ENCODE measurements at regions not wholly inside any gene's neighbourhood (a gene's known extent, or its start where the extent isn't known, plus 50 kb on each side); places are given as distances from the start of the nearest gene placed in this dataset.

DNA sequence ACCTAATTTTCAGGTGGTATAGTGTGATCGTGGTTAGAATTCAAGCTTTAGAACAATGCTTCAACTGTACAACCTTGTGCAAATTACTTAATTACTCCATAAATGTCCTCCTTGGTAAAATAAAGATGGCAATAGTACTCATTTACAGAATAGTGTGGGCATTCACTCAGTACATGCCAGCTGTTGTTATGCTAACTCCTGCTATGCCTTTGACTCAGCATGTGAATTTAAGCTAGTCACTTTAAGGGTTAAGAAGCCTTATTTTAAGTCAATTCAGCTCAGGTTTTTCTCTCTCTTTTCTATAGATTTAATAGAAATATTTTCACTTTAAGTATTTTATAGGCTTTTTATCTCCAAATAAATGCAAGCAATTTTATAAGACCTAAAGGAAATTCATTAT lies 335.6 kb upstream of the ITGA1 start:
- no peaks in the 10 kb centered on the region for H3K9me2 ChIP-seq (replicated peaks; ENCODE audit: insufficient read depth, low read length)
- no peak overlapping the region for H3K4me3 ChIP-seq (ENCODE audit: low read length)
- H3F3A ChIP-seq (ENCODE audit: insufficient read depth, low read length), result no peaks in the 10 kb centered on the region
- no peak overlapping the region for H3K9ac ChIP-seq (ENCODE audit: low read length)
- no peak overlapping the region for H2AFZ ChIP-seq (ENCODE audit: low read length)
- no peaks in the 10 kb centered on the region for H3K79me2 ChIP-seq (ENCODE audit: low read length)
- H4K20me1 ChIP-seq (ENCODE audit: insufficient read depth, low read length), result no peaks in the 10 kb centered on the region
- H3K4me2 ChIP-seq (ENCODE audit: low read depth, low read length), result no peak overlapping the region
- H3K4me1 ChIP-seq (ENCODE audit: low read length), result no peaks in the 10 kb centered on the region
- H3K27ac ChIP-seq (ENCODE audit: low read length), result no peak overlapping the region
- TF ChIP-seq, protein P1, sequence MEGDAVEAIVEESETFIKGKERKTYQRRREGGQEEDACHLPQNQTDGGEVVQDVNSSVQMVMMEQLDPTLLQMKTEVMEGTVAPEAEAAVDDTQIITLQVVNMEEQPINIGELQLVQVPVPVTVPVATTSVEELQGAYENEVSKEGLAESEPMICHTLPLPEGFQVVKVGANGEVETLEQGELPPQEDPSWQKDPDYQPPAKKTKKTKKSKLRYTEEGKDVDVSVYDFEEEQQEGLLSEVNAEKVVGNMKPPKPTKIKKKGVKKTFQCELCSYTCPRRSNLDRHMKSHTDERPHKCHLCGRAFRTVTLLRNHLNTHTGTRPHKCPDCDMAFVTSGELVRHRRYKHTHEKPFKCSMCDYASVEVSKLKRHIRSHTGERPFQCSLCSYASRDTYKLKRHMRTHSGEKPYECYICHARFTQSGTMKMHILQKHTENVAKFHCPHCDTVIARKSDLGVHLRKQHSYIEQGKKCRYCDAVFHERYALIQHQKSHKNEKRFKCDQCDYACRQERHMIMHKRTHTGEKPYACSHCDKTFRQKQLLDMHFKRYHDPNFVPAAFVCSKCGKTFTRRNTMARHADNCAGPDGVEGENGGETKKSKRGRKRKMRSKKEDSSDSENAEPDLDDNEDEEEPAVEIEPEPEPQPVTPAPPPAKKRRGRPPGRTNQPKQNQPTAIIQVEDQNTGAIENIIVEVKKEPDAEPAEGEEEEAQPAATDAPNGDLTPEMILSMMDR (IDR thresholded peaks at IDR 0.05; ENCODE audit: low read length), result no peak
- TF ChIP-seq EZH2phosphoT487 (IDR thresholded peaks at IDR 0.05; ENCODE audit: low read length), result no peak
- TF ChIP-seq EZH2 (optimal IDR thresholded peaks at IDR 0.05; ENCODE audit: low read depth, low read length), result no peak
- no peaks in the 10 kb centered on the region for H3K27me3 ChIP-seq (replicated peaks; ENCODE audit: insufficient read depth, low read length)
- no peaks in the 10 kb centered on the region for H3K36me3 ChIP-seq (replicated peaks; ENCODE audit: insufficient read depth, low read length)
- DNase-seq, result no peak
- H3K9me3 ChIP-seq (replicated peaks; ENCODE audit: insufficient read depth, low read length), result no peaks in the 10 kb centered on the region

DNA sequence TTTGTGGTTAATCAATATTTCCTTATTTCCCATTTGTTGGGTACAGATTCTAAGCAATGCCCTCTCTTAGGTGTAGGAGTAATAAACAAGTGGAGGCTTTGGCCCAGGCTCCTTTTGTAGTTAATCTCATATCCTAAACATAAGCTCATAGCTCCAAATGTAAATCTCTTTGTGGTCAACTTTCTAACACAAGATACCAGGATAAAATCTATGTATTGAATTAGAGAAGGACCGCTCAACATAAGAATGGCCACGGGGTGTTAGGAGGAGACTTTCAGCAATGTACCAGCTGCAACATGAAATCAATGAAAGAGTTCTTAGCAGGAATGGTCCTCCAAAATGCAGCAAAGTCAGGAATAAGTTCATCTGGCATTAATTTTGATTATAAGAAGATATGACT lies 334.5 kb upstream of the ITGA1 start:
- no peak for TF ChIP-seq EZH2 (optimal IDR thresholded peaks at IDR 0.05; ENCODE audit: low read depth, low read length)
- TF ChIP-seq EZH2phosphoT487 (IDR thresholded peaks at IDR 0.05; ENCODE audit: low read length), result no peak
- TF ChIP-seq, protein P1 (IDR thresholded peaks at IDR 0.05; ENCODE audit: low read length), result no peak
- H2AFZ ChIP-seq (ENCODE audit: low read length), result no peak overlapping the region
- no peaks in the 10 kb centered on the region for H3K36me3 ChIP-seq (replicated peaks; ENCODE audit: insufficient read depth, low read length)
- H3K27me3 ChIP-seq (replicated peaks; ENCODE audit: insufficient read depth, low read length), result no peaks in the 10 kb centered on the region
- no peaks in the 10 kb centered on the region for H3F3A ChIP-seq (ENCODE audit: insufficient read depth, low read length)
- no peaks in the 10 kb centered on the region for H3K4me1 ChIP-seq (ENCODE audit: low read length)
- H3K9me3 ChIP-seq (replicated peaks; ENCODE audit: insufficient read depth, low read length), result no peaks in the 10 kb centered on the region
- H3K4me3 ChIP-seq (ENCODE audit: low read length), result no peak overlapping the region
- H3K4me2 ChIP-seq (ENCODE audit: low read depth, low read length), result no peak overlapping the region
- H4K20me1 ChIP-seq (ENCODE audit: insufficient read depth, low read length), result no peaks in the 10 kb centered on the region
- H3K9ac ChIP-seq (ENCODE audit: low read length), result no peak overlapping the region
- H3K27ac ChIP-seq (ENCODE audit: low read length), result no peak overlapping the region
- H3K79me2 ChIP-seq (ENCODE audit: low read length), result no peaks in the 10 kb centered on the region
- no peak for DNase-seq
- no peaks in the 10 kb centered on the region for H3K9me2 ChIP-seq (replicated peaks; ENCODE audit: insufficient read depth, low read length)

DNA sequence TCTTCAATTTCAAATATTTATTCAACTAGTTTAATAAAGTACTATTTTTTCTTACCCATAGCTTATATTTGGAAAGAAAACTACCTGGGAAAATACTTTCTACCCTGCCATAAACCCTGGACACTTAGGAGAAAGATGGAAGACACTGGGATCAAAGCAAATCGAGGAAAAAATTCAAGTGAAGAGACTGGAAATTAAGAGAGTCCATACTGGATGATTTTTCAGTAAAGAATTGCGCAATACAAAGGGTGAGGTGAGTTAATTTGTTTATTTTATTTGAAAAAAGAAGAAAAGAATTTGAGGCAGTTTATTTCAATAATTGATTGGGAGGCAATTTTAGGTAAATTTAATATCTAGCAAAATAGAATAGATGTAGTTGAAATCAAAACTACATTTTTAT lies 331.8 kb upstream of the ITGA1 start:
- Histone ChIP-seq H2AFZ (ENCODE audit: low read length) (no peak overlapping the region), H3K4me3 (ENCODE audit: low read length) (no peak overlapping the region), H3K27ac (ENCODE audit: low read length) (no peak overlapping the region), H3K4me1 (ENCODE audit: low read length) (no peaks in the 10 kb centered on the region), H3K9me2 (replicated peaks; ENCODE audit: insufficient read depth, low read length) (no peaks in the 10 kb centered on the region), H3K4me2 (ENCODE audit: low read depth, low read length) (no peak overlapping the region), H3K9me3 (replicated peaks; ENCODE audit: insufficient read depth, low read length) (no peaks in the 10 kb centered on the region), H3F3A (ENCODE audit: insufficient read depth, low read length) (no peaks in the 10 kb centered on the region), H3K9ac (ENCODE audit: low read length) (no peak overlapping the region), H4K20me1 (ENCODE audit: insufficient read depth, low read length) (no peaks in the 10 kb centered on the region), H3K79me2 (ENCODE audit: low read length) (no peaks in the 10 kb centered on the region), H3K36me3 (replicated peaks; ENCODE audit: insufficient read depth, low read length) (no peaks in the 10 kb centered on the region), H3K27me3 (replicated peaks; ENCODE audit: insufficient read depth, low read length) (no peaks in the 10 kb centered on the region)
- DNase-seq, result no peak
- TF ChIP-seq EZH2 (optimal IDR thresholded peaks at IDR 0.05; ENCODE audit: low read depth, low read length) (no peak), EZH2phosphoT487 (IDR thresholded peaks at IDR 0.05; ENCODE audit: low read length) (no peak)
- TF ChIP-seq, protein P1 (IDR thresholded peaks at IDR 0.05; ENCODE audit: low read length), result no peak
